HCT116 (cell line): ENCODE measurements at regions not wholly inside any gene's neighbourhood (a gene's known extent, or its start where the extent isn't known, plus 50 kb on each side); places are given as distances from the start of the nearest gene placed in this dataset.

Experiments
- ATAC-seq: fragments of 200-7000 bp; cut with Tn5 transposase; 2 replicates; pipeline ENCODE4 v1.9.1; 2020; ENCODE audit warnings: mild to moderate bottlenecking, moderate library complexity
- BruUV-seq: library from RNA; stranded (reverse); fragments of 400-500 nt; replicated peaks from 2 replicates; lab custom pipeline; 2021; lab: Mats Ljungman, UMichigan
- CTCF ChIA-PET: fragments of 300-600 bp; sonication (Branson Sonifier 250); formaldehyde crosslinking; loops from one replicate; lab custom pipeline; 2021; ENCODE audit warnings: antibody characterized with exemption; lab: Charles Lee
- POLR2A ChIA-PET: fragments of 300-600, 350-600 bp; sonication (Branson Sonifier 250); formaldehyde crosslinking; loops from one replicate; lab custom pipeline; 2021; ENCODE audit warnings: antibody characterized with exemption; lab: Charles Lee
- RAD21 ChIA-PET, 2 experiments: fragments of 300-600 bp; sonication (Branson Sonifier 250); formaldehyde crosslinking; loops; one replicate each; lab custom pipeline; 2023; ENCODE audit warnings: low total read pairs in 2 of 2; ENCODE audit not compliant: uncharacterized antibody in 2 of 2, unreplicated experiment in 2 of 2, low non-redundant PET in 1 of 2; lab: Charles Lee
- DNase-seq: peaks from one replicate; pipeline ENCODE4 v3.0.0-alpha.2; 2010; ENCODE audit warnings: low read depth, low spot score
- H2AFZ ChIP-seq: fragments of 200-600 bp; shearing (Covaris generic), sonication (generic); 2 replicates; pipeline ENCODE4 v1.6.1; 2017; ENCODE audit warnings: low read depth, mixed run types, mixed read lengths, antibody characterized with exemption, low read length; ENCODE audit not compliant: poor library complexity, severe bottlenecking
- H3K27ac ChIP-seq: 2 replicates; pipeline ENCODE4 v1.5.1; 2012; ENCODE audit warnings: low read depth, low read length
- H3K27me3 ChIP-seq: fragments of 200-600 bp; sonication (generic); 2 replicates; pipeline ENCODE4 v1.6.1; 2016; ENCODE audit warnings: mixed run types, low read length, mixed read lengths; ENCODE audit not compliant: insufficient read depth
- H3K36me3 ChIP-seq, 2 experiments: fragments of 200-500 bp in 1 of 2; fragments of 200-600 bp in 1 of 2; sonication (Bioruptor generic) in 1 of 2; sonication (generic) in 1 of 2; 2 replicates each; pipeline versions ENCODE4 v1.5.1 to v1.6.1; 2014 to 2016; ENCODE audit warnings: low read length in 2 of 2, inconsistent platforms in 1 of 2, mixed read lengths in 1 of 2, mixed run types in 1 of 2; ENCODE audit not compliant: insufficient read depth in 2 of 2, control insufficient read depth in 1 of 2
- H3K4me1 ChIP-seq, 2 experiments: fragments of 200-600 bp in 1 of 2; sonication (generic) in 1 of 2; 2 replicates each; pipeline versions ENCODE4 v1.5.1 to v1.6.1; 2012 to 2017; ENCODE audit warnings: low read length in 2 of 2, inconsistent platforms in 1 of 2, mild to moderate bottlenecking in 1 of 2, mixed read lengths in 1 of 2, mixed run types in 1 of 2, moderate library complexity in 1 of 2; ENCODE audit not compliant: insufficient read depth in 2 of 2, control insufficient read depth in 1 of 2
- H3K4me2 ChIP-seq: fragments of 200-600 bp; sonication (generic); 2 replicates; pipeline ENCODE4 v1.6.1; 2017; ENCODE audit warnings: mixed run types, low read length, mixed read lengths
- H3K4me3 ChIP-seq, 2 experiments: fragments of 200-600 bp in 1 of 2; sonication (generic) in 1 of 2; replicated peaks in 1 of 2; 2 replicates each; pipeline ENCODE4 v1.5.1; 2011 to 2016; ENCODE audit warnings: low read length in 2 of 2, control low read depth in 1 of 2, low read depth in 1 of 2, mild to moderate bottlenecking in 1 of 2, mixed read lengths in 1 of 2, mixed run types in 1 of 2
- H3K79me2 ChIP-seq: fragments of 200-600 bp; sonication (generic); 2 replicates; pipeline ENCODE4 v1.6.1; 2017; ENCODE audit warnings: mild to moderate bottlenecking, mixed run types, low read length, moderate library complexity, mixed read lengths; ENCODE audit not compliant: insufficient read depth
- H3K9ac ChIP-seq: fragments of 200-600 bp; sonication (generic); 2 replicates; pipeline ENCODE4 v1.6.1; 2016; ENCODE audit warnings: low read length, mixed read lengths
- H3K9me2 ChIP-seq: fragments of 200-600 bp; sonication (generic), shearing (Covaris generic); 2 replicates; pipeline ENCODE4 v1.6.1; 2017; ENCODE audit warnings: mixed run types, mild to moderate bottlenecking, moderate library complexity; ENCODE audit not compliant: insufficient read depth
- H3K9me3 ChIP-seq, 2 experiments: fragments of 200-500 bp in 1 of 2; fragments of 200-600 bp in 1 of 2; sonication (Bioruptor generic) in 1 of 2; sonication (generic) in 1 of 2; 2 replicates each; pipeline ENCODE4 v1.6.1; 2014 to 2017; ENCODE audit warnings: low read length in 2 of 2, mixed read lengths in 2 of 2, inconsistent platforms in 1 of 2, low read depth in 1 of 2, mild to moderate bottlenecking in 1 of 2, mixed run types in 1 of 2, moderate library complexity in 1 of 2; ENCODE audit not compliant: control insufficient read depth in 1 of 2, insufficient read depth in 1 of 2
- H4K20me1 ChIP-seq: fragments of 200-600 bp; sonication (generic), shearing (Covaris generic); 2 replicates; pipeline ENCODE4 v1.6.1; 2017; ENCODE audit warnings: mixed run types, mild to moderate bottlenecking, moderate library complexity; ENCODE audit not compliant: insufficient read depth
- CBX3 ChIP-seq: IDR thresholded peaks from 2 replicates; pipeline ENCODE4 v1.6.1; 2012; ENCODE audit warnings: low read depth
- CEBPB ChIP-seq: IDR thresholded peaks from 2 replicates; pipeline ENCODE4 v1.6.1; 2012; ENCODE audit warnings: low read depth
- EGR1 ChIP-seq: IDR thresholded peaks from 2 replicates; pipeline ENCODE4 v1.6.1; 2012; ENCODE audit warnings: low read depth
- ELF1 ChIP-seq: IDR thresholded peaks from 2 replicates; pipeline ENCODE4 v1.6.1; 2012; ENCODE audit warnings: low read depth, borderline replicate concordance
- EZH2 ChIP-seq: fragments of 200-600 bp; sonication (generic); IDR thresholded peaks from 2 replicates; pipeline ENCODE4 v1.6.1; 2017; ENCODE audit warnings: antibody characterized with exemption, mixed run types
- EZH2phosphoT487 ChIP-seq: fragments of 200-600 bp; IDR thresholded peaks from 2 replicates; pipeline ENCODE4 v1.6.1; 2018; ENCODE audit warnings: antibody characterized with exemption, borderline replicate concordance
- FOSL1 ChIP-seq: IDR thresholded peaks from 2 replicates; pipeline ENCODE4 v1.6.1; 2012; ENCODE audit warnings: low read depth
- JUND ChIP-seq: IDR thresholded peaks from 2 replicates; pipeline ENCODE4 v1.6.1; 2012
- POLR2A ChIP-seq: IDR thresholded peaks from 2 replicates; pipeline ENCODE4 v1.7.0; 2011; ENCODE audit warnings: borderline replicate concordance; ENCODE audit not compliant: insufficient read depth, insufficient read length; ENCODE audit errors: extremely low read depth
- POLR2AphosphoS5 ChIP-seq: IDR thresholded peaks from 2 replicates; pipeline ENCODE4 v1.6.1; 2011; ENCODE audit warnings: mild to moderate bottlenecking, low read depth, low read length, moderate library complexity
- RAD21 ChIP-seq: IDR thresholded peaks from 2 replicates; pipeline ENCODE4 v1.6.1; 2012; ENCODE audit warnings: low read depth, mild to moderate bottlenecking
- SIN3A ChIP-seq: IDR thresholded peaks from 2 replicates; pipeline ENCODE4 v1.6.1; 2012; ENCODE audit warnings: low read depth
- SP1 ChIP-seq: IDR thresholded peaks from 2 replicates; pipeline ENCODE4 v1.6.1; 2012; ENCODE audit warnings: low read depth
- intact Hi-C: fragments of 100-400 bp; cut with micrococcal nuclease; formaldehyde crosslinking; loops from 2 replicates; pipeline ENCODE4 v1.10.0; 2022
- TF ChIP-seq, protein P1 (sequence below): IDR thresholded peaks from 2 replicates; pipeline ENCODE4 v1.6.1; 2012
- TF ChIP-seq, protein P2 (sequence below): IDR thresholded peaks from 2 replicates; pipeline ENCODE4 v1.6.1; 2011; ENCODE audit warnings: mild to moderate bottlenecking, low read length, moderate library complexity; ENCODE audit not compliant: insufficient replicate concordance; ENCODE audit errors: extremely low read depth
- TF ChIP-seq, protein P3 (sequence below): IDR thresholded peaks from 2 replicates; pipeline ENCODE4 v1.6.1; 2012

DNA sequence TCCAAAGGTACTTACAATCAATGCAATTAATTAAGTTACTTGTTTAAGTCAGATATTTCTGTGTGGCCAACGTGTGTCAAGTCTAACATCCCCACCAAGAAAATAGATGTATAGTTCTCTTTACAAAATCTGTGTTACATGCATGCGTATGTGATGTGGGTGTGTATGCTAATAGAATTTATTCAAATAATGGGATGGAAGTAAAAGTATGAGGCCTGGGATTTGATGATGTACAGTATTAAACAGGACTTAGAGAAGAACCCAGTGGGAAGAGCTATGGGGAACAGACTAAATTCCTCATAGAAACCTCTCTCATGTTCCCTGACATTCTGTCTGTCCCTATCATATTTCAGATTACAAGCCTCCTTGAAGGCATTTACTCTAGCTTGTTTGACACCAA, 72.5 kb downstream of the IFI44 start:
- no TSS peak for BruUV-seq

More for the DNA sequence above, 72.5 kb downstream of the IFI44 start:
- RAD21 ChIA-PET = no interaction called here
- CTCF ChIA-PET = no interaction called here
- intact Hi-C loops = no loop called here
- Histone ChIP-seq H3K9me2 (no peaks in the 10 kb centered on the region), H3K4me3 (no peak overlapping the region), H3K36me3 (no peaks in the 10 kb centered on the region), H4K20me1 (no peaks in the 10 kb centered on the region), H3K9ac (no peak overlapping the region), H3K79me2 (no peaks in the 10 kb centered on the region), H3K4me2 (no peak overlapping the region), H3K4me1 (no peaks in the 10 kb centered on the region), H3K27me3 (no peaks in the 10 kb centered on the region), H2AFZ (no peak overlapping the region), H3K9me3 (no peaks in the 10 kb centered on the region), H3K27ac (no peak overlapping the region)
- ATAC-seq (no peak), DNase-seq (no peak)
- POLR2A ChIA-PET = no interaction called here
- TF ChIP-seq EZH2 = no peak
- no peak for TF ChIP-seq CEBPB
- TF ChIP-seq JUND = no peak
- TF ChIP-seq EGR1 = no peak
- TF ChIP-seq RAD21 = no peak
- no peak for TF ChIP-seq FOSL1
- no peak for TF ChIP-seq CBX3
- no peak for TF ChIP-seq ELF1
- TF ChIP-seq EZH2phosphoT487 = no peak
- TF ChIP-seq, protein P1, sequence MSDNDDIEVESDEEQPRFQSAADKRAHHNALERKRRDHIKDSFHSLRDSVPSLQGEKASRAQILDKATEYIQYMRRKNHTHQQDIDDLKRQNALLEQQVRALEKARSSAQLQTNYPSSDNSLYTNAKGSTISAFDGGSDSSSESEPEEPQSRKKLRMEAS = no peak
- TF ChIP-seq SP1 = no peak
- TF ChIP-seq, protein P2, sequence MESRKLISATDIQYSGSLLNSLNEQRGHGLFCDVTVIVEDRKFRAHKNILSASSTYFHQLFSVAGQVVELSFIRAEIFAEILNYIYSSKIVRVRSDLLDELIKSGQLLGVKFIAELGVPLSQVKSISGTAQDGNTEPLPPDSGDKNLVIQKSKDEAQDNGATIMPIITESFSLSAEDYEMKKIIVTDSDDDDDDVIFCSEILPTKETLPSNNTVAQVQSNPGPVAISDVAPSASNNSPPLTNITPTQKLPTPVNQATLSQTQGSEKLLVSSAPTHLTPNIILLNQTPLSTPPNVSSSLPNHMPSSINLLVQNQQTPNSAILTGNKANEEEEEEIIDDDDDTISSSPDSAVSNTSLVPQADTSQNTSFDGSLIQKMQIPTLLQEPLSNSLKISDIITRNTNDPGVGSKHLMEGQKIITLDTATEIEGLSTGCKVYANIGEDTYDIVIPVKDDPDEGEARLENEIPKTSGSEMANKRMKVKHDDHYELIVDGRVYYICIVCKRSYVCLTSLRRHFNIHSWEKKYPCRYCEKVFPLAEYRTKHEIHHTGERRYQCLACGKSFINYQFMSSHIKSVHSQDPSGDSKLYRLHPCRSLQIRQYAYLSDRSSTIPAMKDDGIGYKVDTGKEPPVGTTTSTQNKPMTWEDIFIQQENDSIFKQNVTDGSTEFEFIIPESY = no peak
- no peak for TF ChIP-seq POLR2AphosphoS5
- TF ChIP-seq POLR2A = no peak
- TF ChIP-seq SIN3A = no peak
- TF ChIP-seq, protein P3, sequence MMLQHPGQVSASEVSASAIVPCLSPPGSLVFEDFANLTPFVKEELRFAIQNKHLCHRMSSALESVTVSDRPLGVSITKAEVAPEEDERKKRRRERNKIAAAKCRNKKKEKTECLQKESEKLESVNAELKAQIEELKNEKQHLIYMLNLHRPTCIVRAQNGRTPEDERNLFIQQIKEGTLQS = no peak
